Suprapubic skin (tissue), 4 donors: ENCODE measurements at regions not wholly inside any gene's neighbourhood (a gene's known extent, or its start where the extent isn't known, plus 50 kb on each side); places are given as distances from the start of the nearest gene placed in this dataset.
"Not testable (repeated sequence)": the region's sequence is repeated elsewhere in the genome, so short reads cannot be mapped to it uniquely, and the experiment has no call there.

Experiments used
- DNase-seq, 2 donors: peaks; one replicate each; pipeline ENCODE4 v3.0.0-alpha.2; 2019; ENCODE audit warnings: low spot score in 2 of 2
- H3K27ac ChIP-seq: fragments of 200-600 bp; sonication (generic); one replicate; pipeline ENCODE4 v1.5.1; 2019
- H3K27me3 ChIP-seq: fragments of 200-600 bp; sonication (generic); one replicate; pipeline ENCODE4 v1.5.1; 2019
- H3K36me3 ChIP-seq: fragments of 200-600 bp; sonication (generic); one replicate; pipeline ENCODE4 v1.5.1; 2019
- H3K4me1 ChIP-seq: fragments of 200-600 bp; sonication (generic); one replicate; pipeline ENCODE4 v1.5.1; 2019
- H3K4me3 ChIP-seq: fragments of 200-600 bp; sonication (generic); one replicate; pipeline ENCODE4 v1.5.1; 2019; ENCODE audit warnings: mild to moderate bottlenecking
- H3K9me3 ChIP-seq: fragments of 200-600 bp; sonication (generic); one replicate; pipeline ENCODE4 v1.5.1; 2019
- CTCF ChIP-seq, 2 donors: fragments of 200-600 bp in 1 of 2; fragments of 450-650 bp in 1 of 2; sonication (generic) in 1 of 2; IDR thresholded peaks; one replicate each; pipeline ENCODE4 v1.5.1; 2016 to 2019; ENCODE audit warnings: antibody characterized with exemption in 2 of 2, mild to moderate bottlenecking in 1 of 2, moderate library complexity in 1 of 2
- EP300 ChIP-seq: sonication (generic); formaldehyde crosslinking; IDR thresholded peaks from one replicate; pipeline ENCODE4 v1.6.1; 2017; ENCODE audit warnings: antibody characterized with exemption
- POLR2A ChIP-seq, 2 donors: fragments of 450-650 bp; IDR thresholded peaks; one replicate each; pipeline ENCODE4 v1.6.1; 2017; ENCODE audit warnings: antibody characterized with exemption in 2 of 2, mild to moderate bottlenecking in 2 of 2, moderate library complexity in 2 of 2
- POLR2AphosphoS5 ChIP-seq, 3 donors: sonication (generic); formaldehyde crosslinking; IDR thresholded peaks; one replicate each; pipeline ENCODE4 v1.6.1; 2017; ENCODE audit warnings: antibody characterized with exemption in 3 of 3
- WGBS: methylation state at CpG from one replicate; pipeline ENCODE4 v1.1.5; 2018; 5-methylcytosine and 5-hydroxymethylcytosine counted together

- H3K27me3 ChIP-seq: no peaks in the 10 kb centered on the region
- no peaks in the 10 kb centered on the region for H3K4me1 ChIP-seq
- H3K36me3 ChIP-seq: no peaks in the 10 kb centered on the region
- DNase-seq: no peak
- H3K27ac ChIP-seq: no peak overlapping the region
- no peak overlapping the region for H3K4me3 ChIP-seq
- TF ChIP-seq EP300 (no peak), POLR2A (IDR thresholded peaks at IDR 0.05) (no peak), POLR2AphosphoS5 (IDR thresholded peaks at IDR 0.05) (no peak), CTCF (IDR thresholded peaks at IDR 0.05) (no peak)
- no peaks in the 10 kb centered on the region for H3K9me3 ChIP-seq
- WGBS: 92% methylated on average over 11 of the region's 11 CpGs
These were observed 297.5 kb downstream of the CGGBP1 start for GRCh38 chr3:87761341-87761740.

GRCh38 chr3:87756616-87757015 is 302.2 kb downstream of the CGGBP1 start:
- DNase-seq: no peak
- Histone ChIP-seq H3K27me3 (no peaks in the 10 kb centered on the region), H3K4me1 (no peaks in the 10 kb centered on the region), H3K9me3 (peaks cover 4% of the 10 kb centered on the region), H3K27ac (no peak overlapping the region), H3K4me3 (no peak overlapping the region), H3K36me3 (no peaks in the 10 kb centered on the region)
- TF ChIP-seq EP300 (no peak), POLR2AphosphoS5 (IDR thresholded peaks at IDR 0.05) (no peak), POLR2A (IDR thresholded peaks at IDR 0.05) (no peak), CTCF (IDR thresholded peaks at IDR 0.05) (no peak)
- 74% methylated on average over 1 of the region's 1 CpG for WGBS

- no peak for TF ChIP-seq POLR2AphosphoS5 (IDR thresholded peaks at IDR 0.05)
- no peak for TF ChIP-seq EP300
- TF ChIP-seq CTCF (IDR thresholded peaks at IDR 0.05): no peak
- no peak for TF ChIP-seq POLR2A (IDR thresholded peaks at IDR 0.05)
- Histone ChIP-seq H3K4me1 (no peaks in the 10 kb centered on the region), H3K4me3 (no peak overlapping the region), H3K9me3 (peaks cover 4% of the 10 kb centered on the region), H3K36me3 (no peaks in the 10 kb centered on the region), H3K27ac (no peak overlapping the region), H3K27me3 (no peaks in the 10 kb centered on the region)
- DNase-seq: no peak
These were observed 303.0 kb downstream of the CGGBP1 start for GRCh38 chr3:87755852-87756251.

- no peak for DNase-seq
- TF ChIP-seq POLR2A (IDR thresholded peaks at IDR 0.05) (no peak), EP300 (no peak), CTCF (IDR thresholded peaks at IDR 0.05) (no peak), POLR2AphosphoS5 (IDR thresholded peaks at IDR 0.05) (no peak)
- Histone ChIP-seq H3K27me3 (no peaks in the 10 kb centered on the region), H3K36me3 (no peaks in the 10 kb centered on the region), H3K4me3 (no peak overlapping the region), H3K4me1 (no peaks in the 10 kb centered on the region), H3K9me3 (peaks cover 8% of the 10 kb centered on the region), H3K27ac (no peak overlapping the region)
- 87% methylated on average over 2 of the region's 2 CpGs for WGBS
These were observed 316.6 kb downstream of the CGGBP1 start for GRCh38 chr3:87742250-87742649.

- not testable (repeated sequence) for H3K27ac ChIP-seq, DNase-seq, H3K4me1 ChIP-seq, H3K27me3 ChIP-seq, H3K9me3 ChIP-seq, H3K36me3 ChIP-seq, H3K4me3 ChIP-seq
- WGBS: 86% methylated on average over 1 of the region's 1 CpG
These were observed 317.9 kb downstream of the CGGBP1 start for GRCh38 chr3:87740894-87741293.

- H3K36me3 ChIP-seq, H3K27me3 ChIP-seq, H3K4me3 ChIP-seq, DNase-seq, H3K27ac ChIP-seq, H3K9me3 ChIP-seq, H3K4me1 ChIP-seq: not testable (repeated sequence)
- 54% methylated on average over 3 of the region's 3 CpGs for whole genome bisulfite sequencing
These were observed 321.0 kb downstream of the CGGBP1 start for GRCh38 chr3:87737817-87738216.
